ENCODE measurements at regions not wholly inside any gene's neighbourhood (a gene's known extent, or its start where the extent isn't known, plus 50 kb on each side); places are given as distances from the start of the nearest gene placed in this dataset.
"Not testable (repeated sequence)": the region's sequence is repeated elsewhere in the genome, so short reads cannot be mapped to it uniquely, and the experiment has no call there.

DNA sequence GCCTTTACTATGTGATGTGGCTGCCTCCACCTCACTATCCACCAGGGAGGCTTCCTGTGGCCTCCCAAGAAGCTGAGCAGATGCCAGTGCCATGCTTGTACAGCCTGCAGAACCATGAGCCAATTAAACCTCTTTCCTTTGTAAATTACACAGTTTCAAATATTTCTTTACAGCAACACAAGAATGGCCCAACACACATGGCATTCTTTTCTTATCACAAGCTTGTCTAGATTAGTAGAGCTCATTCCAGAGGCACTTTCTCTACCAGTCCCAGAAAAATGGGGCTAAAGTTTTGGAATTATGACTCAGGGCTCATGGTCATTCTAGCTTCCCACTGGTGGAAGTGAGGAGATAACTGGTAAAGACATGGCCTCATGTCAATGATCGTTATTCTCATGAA is 655.2 kb downstream of the LMO4 start:
- Histone ChIP-seq H3K9ac (ENCODE audit: low read length in 5 of 5) (no peak overlapping the region), H3K36me3 (ENCODE audit: control insufficient read depth in 5 of 5, insufficient read depth in 5 of 5, low read length in 5 of 5) (no peaks in the 10 kb centered on the region), H3K9me3 (ENCODE audit: control insufficient read depth in 5 of 5, low read length in 5 of 5) (no peaks in the 10 kb centered on the region), H3K4me3 (ENCODE audit: low read depth in 1 of 5, low read length in 5 of 5) (no peak overlapping the region), H3K4me1 (ENCODE audit: control insufficient read depth in 5 of 5, insufficient read depth in 5 of 5, low read length in 5 of 5) (no peaks in the 10 kb centered on the region), H3K27ac (ENCODE audit: low read depth, low read length) (no peak overlapping the region), H3K27me3 (ENCODE audit: control insufficient read depth in 5 of 5, insufficient read depth in 4 of 5, low read length in 5 of 5) (no peaks in the 10 kb centered on the region)

DNA sequence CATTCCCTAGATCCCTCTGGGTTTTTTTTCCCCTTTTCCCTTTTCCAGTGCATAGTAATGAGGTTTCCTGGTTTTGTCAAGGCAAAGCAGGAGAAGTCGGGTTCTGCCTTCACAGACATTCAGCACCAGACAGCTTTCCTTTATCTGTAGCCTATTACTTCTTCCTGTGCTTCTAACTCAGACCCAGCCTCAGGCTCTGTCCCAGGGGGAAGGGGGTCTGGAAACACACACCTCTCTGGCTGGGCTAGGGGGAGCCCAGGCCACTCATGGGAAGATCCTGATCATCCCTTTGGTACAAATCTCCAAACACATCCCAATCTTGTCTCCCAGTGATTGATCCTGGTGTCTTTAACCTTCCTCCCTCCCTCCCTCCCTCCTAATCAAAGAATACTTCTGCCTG is 656.4 kb downstream of the LMO4 start:
- Histone ChIP-seq H3K4me3 (ENCODE audit: low read depth in 1 of 5, low read length in 5 of 5) (no peak overlapping the region), H3K9ac (ENCODE audit: low read length in 5 of 5) (no peak overlapping the region), H3K27ac (ENCODE audit: low read depth, low read length) (no peak overlapping the region), H3K36me3 (ENCODE audit: control insufficient read depth in 5 of 5, insufficient read depth in 5 of 5, low read length in 5 of 5) (no peaks in the 10 kb centered on the region), H3K27me3 (ENCODE audit: control insufficient read depth in 5 of 5, insufficient read depth in 4 of 5, low read length in 5 of 5) (no peaks in the 10 kb centered on the region), H3K4me1 (ENCODE audit: control insufficient read depth in 5 of 5, insufficient read depth in 5 of 5, low read length in 5 of 5) (no peaks in the 10 kb centered on the region), H3K9me3 (ENCODE audit: control insufficient read depth in 5 of 5, low read length in 5 of 5) (no peaks in the 10 kb centered on the region)

- no peaks in the 10 kb centered on the region for H3K36me3 ChIP-seq (ENCODE audit: control insufficient read depth in 5 of 5, insufficient read depth in 5 of 5, low read length in 5 of 5)
- no peak overlapping the region for H3K4me3 ChIP-seq (ENCODE audit: low read depth in 1 of 5, low read length in 5 of 5)
- H3K9me3 ChIP-seq (ENCODE audit: control insufficient read depth in 5 of 5, low read length in 5 of 5) = no peaks in the 10 kb centered on the region
- no peak overlapping the region for H3K9ac ChIP-seq (ENCODE audit: low read length in 5 of 5)
- no peaks in the 10 kb centered on the region for H3K27me3 ChIP-seq (ENCODE audit: control insufficient read depth in 5 of 5, insufficient read depth in 4 of 5, low read length in 5 of 5)
- no peaks in the 10 kb centered on the region for H3K4me1 ChIP-seq (ENCODE audit: control insufficient read depth in 5 of 5, insufficient read depth in 5 of 5, low read length in 5 of 5)
- no peak overlapping the region for H3K27ac ChIP-seq (ENCODE audit: low read depth, low read length)
These were observed 657.6 kb downstream of the LMO4 start for GRCh38 chr1:87986130-87986866.

DNA sequence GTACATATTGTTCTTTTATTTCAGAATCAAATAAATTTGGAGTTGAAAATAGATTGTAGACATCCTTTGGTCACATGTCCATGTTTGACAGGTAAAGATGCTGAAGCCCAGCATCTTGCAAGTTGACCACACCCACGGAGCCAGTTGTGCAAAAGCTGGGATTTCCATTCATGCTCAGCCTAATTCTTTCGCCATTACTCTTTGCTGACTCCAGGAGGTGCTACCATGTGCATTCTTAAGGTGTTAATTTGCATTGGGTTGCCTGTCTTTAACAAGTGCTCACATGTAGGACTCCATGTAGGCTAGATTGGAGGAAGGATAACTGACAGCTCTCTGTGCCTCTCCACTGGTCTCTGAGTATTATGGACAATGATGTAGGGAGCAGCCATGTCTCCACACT is 660.7 kb downstream of the LMO4 start:
- Histone ChIP-seq H3K9me3 (ENCODE audit: control insufficient read depth in 5 of 5, low read length in 5 of 5) (no peaks in the 10 kb centered on the region), H3K27me3 (ENCODE audit: control insufficient read depth in 5 of 5, insufficient read depth in 4 of 5, low read length in 5 of 5) (no peaks in the 10 kb centered on the region), H3K4me1 (ENCODE audit: control insufficient read depth in 5 of 5, insufficient read depth in 5 of 5, low read length in 5 of 5) (no peaks in the 10 kb centered on the region), H3K27ac (ENCODE audit: low read depth, low read length) (no peak overlapping the region), H3K9ac (ENCODE audit: low read length in 5 of 5) (no peak overlapping the region), H3K36me3 (ENCODE audit: control insufficient read depth in 5 of 5, insufficient read depth in 5 of 5, low read length in 5 of 5) (no peaks in the 10 kb centered on the region), H3K4me3 (ENCODE audit: low read depth in 1 of 5, low read length in 5 of 5) (no peak overlapping the region)

DNA sequence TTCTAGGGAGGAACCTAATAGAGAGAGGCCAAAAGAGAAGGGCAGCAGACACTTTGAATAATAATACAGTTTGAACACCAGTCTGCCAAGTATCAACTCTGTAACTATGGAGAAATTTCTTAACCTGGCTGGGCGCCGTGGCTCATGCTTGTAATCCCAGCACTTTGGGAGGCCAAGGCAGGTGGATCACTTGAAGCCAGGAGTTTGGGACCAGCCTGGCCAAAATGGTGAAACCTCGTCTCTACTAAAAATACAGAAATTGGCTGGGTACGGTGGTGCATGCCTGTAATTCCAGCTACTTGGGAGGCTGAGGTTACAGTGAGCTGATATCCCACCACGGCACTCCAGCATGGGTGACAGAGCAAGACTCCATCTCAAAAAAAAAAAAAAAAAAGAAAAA is 663.9 kb downstream of the LMO4 start:
- H3K36me3 ChIP-seq (ENCODE audit: control insufficient read depth in 5 of 5, insufficient read depth in 5 of 5, low read length in 5 of 5); H3K9ac ChIP-seq (ENCODE audit: low read length in 5 of 5); H3K27me3 ChIP-seq (ENCODE audit: control insufficient read depth in 5 of 5, insufficient read depth in 4 of 5, low read length in 5 of 5); H3K27ac ChIP-seq (ENCODE audit: low read depth, low read length); H3K4me1 ChIP-seq (ENCODE audit: control insufficient read depth in 5 of 5, insufficient read depth in 5 of 5, low read length in 5 of 5); H3K9me3 ChIP-seq (ENCODE audit: control insufficient read depth in 5 of 5, low read length in 5 of 5); H3K4me3 ChIP-seq (ENCODE audit: low read depth in 1 of 5, low read length in 5 of 5): not testable (repeated sequence)

DNA sequence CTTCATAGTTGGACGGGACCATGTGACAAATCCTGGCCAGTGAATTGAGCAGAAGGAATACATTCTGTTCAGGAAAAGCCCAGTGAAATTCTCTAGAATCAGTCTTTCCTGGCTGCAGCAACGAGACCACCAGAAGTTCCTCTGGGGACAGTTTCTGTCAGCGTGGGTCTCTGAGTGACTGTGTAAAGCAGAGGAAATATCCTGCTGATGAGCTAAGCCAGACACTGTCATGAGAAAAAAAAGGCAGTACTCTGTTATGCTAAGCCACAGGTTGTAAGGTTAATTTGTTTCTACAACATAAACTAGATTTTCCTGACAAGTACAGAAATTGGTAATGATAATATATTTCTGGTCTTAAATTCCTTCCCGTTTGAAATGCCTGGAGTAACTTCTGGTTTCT is 664.4 kb downstream of the LMO4 start:
- no peaks in the 10 kb centered on the region for H3K27me3 ChIP-seq (ENCODE audit: control insufficient read depth in 5 of 5, insufficient read depth in 4 of 5, low read length in 5 of 5)
- no peak overlapping the region for H3K4me3 ChIP-seq (ENCODE audit: low read depth in 1 of 5, low read length in 5 of 5)
- no peaks in the 10 kb centered on the region for H3K9me3 ChIP-seq (ENCODE audit: control insufficient read depth in 5 of 5, low read length in 5 of 5)
- H3K27ac ChIP-seq (ENCODE audit: low read depth, low read length) = no peak overlapping the region
- no peak overlapping the region for H3K9ac ChIP-seq (ENCODE audit: low read length in 5 of 5)
- H3K4me1 ChIP-seq (ENCODE audit: control insufficient read depth in 5 of 5, insufficient read depth in 5 of 5, low read length in 5 of 5) = no peaks in the 10 kb centered on the region
- no peaks in the 10 kb centered on the region for H3K36me3 ChIP-seq (ENCODE audit: control insufficient read depth in 5 of 5, insufficient read depth in 5 of 5, low read length in 5 of 5)

DNA sequence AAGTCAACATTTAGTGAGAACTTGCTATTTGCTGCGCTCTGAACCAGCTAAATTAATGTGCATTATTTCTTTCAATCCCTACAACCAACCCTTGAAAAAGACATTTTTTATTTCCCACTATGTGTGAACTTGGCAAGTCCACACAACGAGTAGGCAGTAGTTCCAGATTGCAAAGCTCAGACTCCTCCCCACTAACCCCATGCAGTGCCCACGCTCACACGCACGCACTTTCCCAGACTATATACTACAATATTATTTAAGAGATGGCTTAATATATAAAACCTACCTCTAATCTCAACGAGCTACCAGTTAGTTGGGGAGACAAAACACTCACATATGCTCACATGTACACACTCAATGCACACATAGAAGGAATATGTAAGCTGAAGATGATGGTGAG is 671.2 kb downstream of the LMO4 start:
- no peaks in the 10 kb centered on the region for H3K9me3 ChIP-seq (ENCODE audit: control insufficient read depth in 5 of 5, low read length in 5 of 5)
- H3K27me3 ChIP-seq (ENCODE audit: control insufficient read depth in 5 of 5, insufficient read depth in 4 of 5, low read length in 5 of 5) = no peaks in the 10 kb centered on the region
- no peak overlapping the region for H3K27ac ChIP-seq (ENCODE audit: low read depth, low read length)
- no peak overlapping the region for H3K9ac ChIP-seq (ENCODE audit: low read length in 5 of 5)
- no peaks in the 10 kb centered on the region for H3K36me3 ChIP-seq (ENCODE audit: control insufficient read depth in 5 of 5, insufficient read depth in 5 of 5, low read length in 5 of 5)
- H3K4me3 ChIP-seq (ENCODE audit: low read depth in 1 of 5, low read length in 5 of 5) = no peak overlapping the region
- no peaks in the 10 kb centered on the region for H3K4me1 ChIP-seq (ENCODE audit: control insufficient read depth in 5 of 5, insufficient read depth in 5 of 5, low read length in 5 of 5)

DNA sequence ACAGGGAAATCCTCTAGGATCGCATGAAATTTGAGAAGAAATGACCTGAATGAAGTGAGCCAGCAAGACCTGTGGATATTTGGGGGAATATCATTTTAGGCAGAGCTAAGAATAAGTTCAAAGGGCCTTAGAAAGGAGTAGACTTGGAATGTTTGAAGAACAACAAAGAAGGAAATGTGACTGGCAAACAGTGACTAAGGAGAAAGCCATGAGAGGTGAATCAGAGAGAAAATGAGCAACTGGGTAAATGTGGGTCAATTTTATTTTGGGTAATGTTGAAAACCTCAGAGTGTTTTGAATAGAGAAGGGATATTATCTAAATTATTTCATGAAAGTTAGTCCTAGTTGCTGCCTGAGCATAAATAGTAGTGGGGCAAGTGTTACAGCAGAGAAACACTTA is 672.8 kb downstream of the LMO4 start:
- no peaks in the 10 kb centered on the region for H3K27me3 ChIP-seq (ENCODE audit: control insufficient read depth in 5 of 5, insufficient read depth in 4 of 5, low read length in 5 of 5)
- H3K4me3 ChIP-seq (ENCODE audit: low read depth in 1 of 5, low read length in 5 of 5) = no peak overlapping the region
- H3K4me1 ChIP-seq (ENCODE audit: control insufficient read depth in 5 of 5, insufficient read depth in 5 of 5, low read length in 5 of 5) = no peaks in the 10 kb centered on the region
- no peaks in the 10 kb centered on the region for H3K36me3 ChIP-seq (ENCODE audit: control insufficient read depth in 5 of 5, insufficient read depth in 5 of 5, low read length in 5 of 5)
- no peaks in the 10 kb centered on the region for H3K9me3 ChIP-seq (ENCODE audit: control insufficient read depth in 5 of 5, low read length in 5 of 5)
- H3K9ac ChIP-seq (ENCODE audit: low read length in 5 of 5) = no peak overlapping the region
- no peak overlapping the region for H3K27ac ChIP-seq (ENCODE audit: low read depth, low read length)

DNA sequence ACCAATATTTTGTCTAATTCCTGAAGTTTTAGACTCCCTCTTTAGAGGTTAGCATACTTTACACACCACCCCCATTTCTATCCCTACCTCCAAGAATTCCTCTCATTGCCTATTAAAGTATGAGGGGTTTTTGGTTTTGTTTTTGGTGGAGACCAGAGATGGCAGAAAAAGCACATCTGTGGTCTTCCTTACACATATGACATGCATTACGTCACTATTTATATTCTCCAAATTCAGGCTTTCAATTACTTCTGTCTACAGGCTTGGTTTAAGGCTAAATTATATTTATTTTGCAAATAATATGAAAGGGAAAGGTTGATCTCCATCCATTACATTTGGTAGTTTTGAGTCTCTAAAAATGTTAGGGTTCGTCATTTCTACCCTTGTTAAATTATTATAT is 674.6 kb downstream of the LMO4 start:
- H3K4me3 ChIP-seq (ENCODE audit: low read depth in 1 of 5, low read length in 5 of 5) = no peak overlapping the region
- H3K4me1 ChIP-seq (ENCODE audit: control insufficient read depth in 5 of 5, insufficient read depth in 5 of 5, low read length in 5 of 5) = no peaks in the 10 kb centered on the region
- H3K36me3 ChIP-seq (ENCODE audit: control insufficient read depth in 5 of 5, insufficient read depth in 5 of 5, low read length in 5 of 5) = no peaks in the 10 kb centered on the region
- H3K27ac ChIP-seq (ENCODE audit: low read depth, low read length) = no peak overlapping the region
- no peak overlapping the region for H3K9ac ChIP-seq (ENCODE audit: low read length in 5 of 5)
- H3K27me3 ChIP-seq (ENCODE audit: control insufficient read depth in 5 of 5, insufficient read depth in 4 of 5, low read length in 5 of 5) = no peaks in the 10 kb centered on the region
- no peaks in the 10 kb centered on the region for H3K9me3 ChIP-seq (ENCODE audit: control insufficient read depth in 5 of 5, low read length in 5 of 5)

- Histone ChIP-seq H3K4me3 (ENCODE audit: low read depth in 1 of 5, low read length in 5 of 5) (no peak overlapping the region), H3K9ac (ENCODE audit: low read length in 5 of 5) (no peak overlapping the region), H3K27me3 (ENCODE audit: control insufficient read depth in 5 of 5, insufficient read depth in 4 of 5, low read length in 5 of 5) (no peaks in the 10 kb centered on the region), H3K4me1 (ENCODE audit: control insufficient read depth in 5 of 5, insufficient read depth in 5 of 5, low read length in 5 of 5) (no peaks in the 10 kb centered on the region), H3K27ac (ENCODE audit: low read depth, low read length) (no peak overlapping the region), H3K9me3 (ENCODE audit: control insufficient read depth in 5 of 5, low read length in 5 of 5) (no peaks in the 10 kb centered on the region), H3K36me3 (ENCODE audit: control insufficient read depth in 5 of 5, insufficient read depth in 5 of 5, low read length in 5 of 5) (no peaks in the 10 kb centered on the region)
These were observed 674.2 kb upstream of the PKN2 start for GRCh38 chr1:88009916-88010315.

- Histone ChIP-seq H3K9ac (ENCODE audit: low read length in 5 of 5) (no peak overlapping the region), H3K27me3 (ENCODE audit: control insufficient read depth in 5 of 5, insufficient read depth in 4 of 5, low read length in 5 of 5) (no peaks in the 10 kb centered on the region), H3K27ac (ENCODE audit: low read depth, low read length) (no peak overlapping the region), H3K36me3 (ENCODE audit: control insufficient read depth in 5 of 5, insufficient read depth in 5 of 5, low read length in 5 of 5) (no peaks in the 10 kb centered on the region), H3K9me3 (ENCODE audit: control insufficient read depth in 5 of 5, low read length in 5 of 5) (no peaks in the 10 kb centered on the region), H3K4me3 (ENCODE audit: low read depth in 1 of 5, low read length in 5 of 5) (no peak overlapping the region), H3K4me1 (ENCODE audit: control insufficient read depth in 5 of 5, insufficient read depth in 5 of 5, low read length in 5 of 5) (no peaks in the 10 kb centered on the region)
These were observed 670.6 kb upstream of the PKN2 start for GRCh38 chr1:88013485-88013884.

All from subcutaneous abdominal adipose tissue (tissue), 5 donors.